ENCODE measurements at regions not wholly inside any gene's neighbourhood (a gene's known extent, or its start where the extent isn't known, plus 50 kb on each side); places are given as distances from the start of the nearest gene placed in this dataset.

DNA sequence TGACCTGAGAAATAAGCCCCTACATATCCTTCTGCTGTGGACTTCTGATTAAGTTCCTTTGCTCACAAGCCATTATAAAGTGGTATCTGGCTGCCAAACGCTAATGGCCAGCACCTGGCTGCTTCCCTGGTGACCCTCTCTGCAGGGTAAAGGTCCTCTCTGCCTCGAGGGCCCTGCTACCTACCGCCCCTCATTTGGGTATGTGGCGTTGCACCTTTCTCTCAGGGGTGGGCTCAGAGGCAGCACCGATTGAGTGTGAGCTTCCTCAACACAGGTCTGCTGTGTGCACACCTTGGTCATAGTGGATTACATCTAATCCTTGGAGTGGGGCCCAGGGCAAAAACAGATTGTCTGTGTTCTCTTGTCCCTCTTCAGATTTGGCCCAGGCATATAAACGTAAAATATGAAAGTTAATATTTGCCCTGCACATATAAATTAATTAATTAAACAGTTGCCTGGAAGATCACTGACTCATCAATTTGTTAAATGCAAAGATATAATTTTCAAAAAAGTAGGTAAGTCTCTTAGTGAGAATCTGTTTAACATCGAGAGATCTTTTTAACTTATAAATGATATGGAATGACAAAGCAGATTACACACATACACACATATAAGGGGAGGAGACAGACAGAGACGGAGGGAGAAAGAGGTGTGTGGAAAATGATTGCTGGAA lies 174.5 kb upstream of the SMIM31 start:
- TF ChIP-seq, protein P1, sequence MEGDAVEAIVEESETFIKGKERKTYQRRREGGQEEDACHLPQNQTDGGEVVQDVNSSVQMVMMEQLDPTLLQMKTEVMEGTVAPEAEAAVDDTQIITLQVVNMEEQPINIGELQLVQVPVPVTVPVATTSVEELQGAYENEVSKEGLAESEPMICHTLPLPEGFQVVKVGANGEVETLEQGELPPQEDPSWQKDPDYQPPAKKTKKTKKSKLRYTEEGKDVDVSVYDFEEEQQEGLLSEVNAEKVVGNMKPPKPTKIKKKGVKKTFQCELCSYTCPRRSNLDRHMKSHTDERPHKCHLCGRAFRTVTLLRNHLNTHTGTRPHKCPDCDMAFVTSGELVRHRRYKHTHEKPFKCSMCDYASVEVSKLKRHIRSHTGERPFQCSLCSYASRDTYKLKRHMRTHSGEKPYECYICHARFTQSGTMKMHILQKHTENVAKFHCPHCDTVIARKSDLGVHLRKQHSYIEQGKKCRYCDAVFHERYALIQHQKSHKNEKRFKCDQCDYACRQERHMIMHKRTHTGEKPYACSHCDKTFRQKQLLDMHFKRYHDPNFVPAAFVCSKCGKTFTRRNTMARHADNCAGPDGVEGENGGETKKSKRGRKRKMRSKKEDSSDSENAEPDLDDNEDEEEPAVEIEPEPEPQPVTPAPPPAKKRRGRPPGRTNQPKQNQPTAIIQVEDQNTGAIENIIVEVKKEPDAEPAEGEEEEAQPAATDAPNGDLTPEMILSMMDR (IDR thresholded peaks at IDR 0.05): no peak
- TF ChIP-seq POLR2A (IDR thresholded peaks at IDR 0.05) (no peak), POLR2AphosphoS5 (IDR thresholded peaks at IDR 0.05; ENCODE audit: insufficient read depth in 1 of 2, low read depth in 1 of 2) (no peak)

Data from vagina (tissue), 2 donors.